ENCODE measurements at regions not wholly inside any gene's neighbourhood (a gene's known extent, or its start where the extent isn't known, plus 50 kb on each side); places are given as distances from the start of the nearest gene placed in this dataset.

GRCh38 chr9:86893811-86894490, 53.4 kb downstream of the GAS1 start:
- DNase-seq: no peak
- intact Hi-C loops (cut with DNase I; ENCODE audit: low total_unique reads): no loop called here
- TF ChIP-seq, protein P1, sequence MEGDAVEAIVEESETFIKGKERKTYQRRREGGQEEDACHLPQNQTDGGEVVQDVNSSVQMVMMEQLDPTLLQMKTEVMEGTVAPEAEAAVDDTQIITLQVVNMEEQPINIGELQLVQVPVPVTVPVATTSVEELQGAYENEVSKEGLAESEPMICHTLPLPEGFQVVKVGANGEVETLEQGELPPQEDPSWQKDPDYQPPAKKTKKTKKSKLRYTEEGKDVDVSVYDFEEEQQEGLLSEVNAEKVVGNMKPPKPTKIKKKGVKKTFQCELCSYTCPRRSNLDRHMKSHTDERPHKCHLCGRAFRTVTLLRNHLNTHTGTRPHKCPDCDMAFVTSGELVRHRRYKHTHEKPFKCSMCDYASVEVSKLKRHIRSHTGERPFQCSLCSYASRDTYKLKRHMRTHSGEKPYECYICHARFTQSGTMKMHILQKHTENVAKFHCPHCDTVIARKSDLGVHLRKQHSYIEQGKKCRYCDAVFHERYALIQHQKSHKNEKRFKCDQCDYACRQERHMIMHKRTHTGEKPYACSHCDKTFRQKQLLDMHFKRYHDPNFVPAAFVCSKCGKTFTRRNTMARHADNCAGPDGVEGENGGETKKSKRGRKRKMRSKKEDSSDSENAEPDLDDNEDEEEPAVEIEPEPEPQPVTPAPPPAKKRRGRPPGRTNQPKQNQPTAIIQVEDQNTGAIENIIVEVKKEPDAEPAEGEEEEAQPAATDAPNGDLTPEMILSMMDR (IDR thresholded peaks at IDR 0.05 in 8 of 11, conservative IDR thresholded peaks at IDR 0.05 in 3 of 11): no peak
- no peak for TF ChIP-seq POLR2A (IDR thresholded peaks at IDR 0.05)
- TF ChIP-seq POLR2AphosphoS5 (IDR thresholded peaks at IDR 0.05): no peak

GRCh38 chr9:86892576-86892975, 54.7 kb downstream of the GAS1 start:
- Histone ChIP-seq H3K27ac (no peak overlapping the region), H3K36me3 (no peaks in the 10 kb centered on the region), H3K4me3 (no peak overlapping the region), H3K27me3 (replicated peaks in 1 of 7) (no peaks in the 10 kb centered on the region), H3K9me3 (no peaks in the 10 kb centered on the region), H3K4me1 (no peaks in the 10 kb centered on the region)
- TF ChIP-seq POLR2AphosphoS5 (IDR thresholded peaks at IDR 0.05) (no peak), POLR2A (IDR thresholded peaks at IDR 0.05) (no peak)
- TF ChIP-seq, protein P1 (IDR thresholded peaks at IDR 0.05 in 8 of 11, conservative IDR thresholded peaks at IDR 0.05 in 3 of 11): no peak
- intact Hi-C loops (cut with DNase I; ENCODE audit: low total_unique reads): no loop called here
- DNase-seq: no peak
- WGBS, 5 donors: 43 to 59% (median 57%) methylated on average over 3 of the region's 3 CpGs

More at GRCh38 chr9:86893811-86894490, 53.4 kb downstream of the GAS1 start:
- Histone ChIP-seq H3K27ac (no peak overlapping the region), H3K27me3 (replicated peaks in 1 of 7) (no peaks in the 10 kb centered on the region), H3K9me3 (no peaks in the 10 kb centered on the region), H3K4me3 (no peak overlapping the region), H3K36me3 (no peaks in the 10 kb centered on the region), H3K4me1 (no peaks in the 10 kb centered on the region)
- 75 to 84% (median 80%) methylated on average over 6 of the region's 6 CpGs for WGBS, 5 donors

DNA sequence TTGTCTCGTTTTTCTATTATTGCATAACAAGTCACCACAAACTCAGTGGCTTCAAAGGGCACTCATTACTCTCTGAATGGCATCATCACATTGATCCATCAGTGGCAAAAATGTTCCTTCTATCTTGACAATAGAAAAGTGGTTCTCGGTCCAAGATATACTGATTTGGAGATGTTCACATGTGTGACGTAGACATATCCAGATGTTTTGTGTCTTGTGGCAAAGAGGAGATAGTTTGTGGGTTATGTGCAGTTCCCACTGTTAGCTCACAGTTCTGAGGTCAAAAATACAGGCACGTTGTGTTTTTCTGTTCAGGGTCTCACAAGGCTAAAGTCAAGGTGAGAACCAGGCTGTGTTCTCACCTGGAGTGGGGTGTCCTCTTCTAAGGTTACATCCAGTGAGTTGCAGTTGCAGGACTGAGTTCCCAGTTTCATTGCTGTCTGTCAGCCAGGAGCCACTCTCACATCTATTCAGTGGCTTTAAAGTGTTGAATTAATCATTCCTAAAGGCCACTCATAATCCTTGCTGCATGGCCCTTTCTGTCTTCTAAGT, 55.3 kb downstream of the GAS1 start:
- Histone ChIP-seq H3K9me3 (no peaks in the 10 kb centered on the region), H3K4me1 (no peaks in the 10 kb centered on the region), H3K27ac (no peak overlapping the region), H3K36me3 (no peaks in the 10 kb centered on the region), H3K4me3 (no peak overlapping the region), H3K27me3 (replicated peaks in 1 of 7) (peaks cover 0 to 4% (median 0%) of the 10 kb centered on the region in 7 donors)
- 54 to 80% (median 72%) methylated on average over 4 of the region's 4 CpGs for WGBS, 5 donors
- no peak for TF ChIP-seq POLR2AphosphoS5 (IDR thresholded peaks at IDR 0.05)
- TF ChIP-seq POLR2A (IDR thresholded peaks at IDR 0.05): no peak
- TF ChIP-seq, protein P1 (IDR thresholded peaks at IDR 0.05 in 8 of 11, conservative IDR thresholded peaks at IDR 0.05 in 3 of 11): no peak
- intact Hi-C loops (cut with DNase I; ENCODE audit: low total_unique reads): no loop called here
- no peak for DNase-seq

DNA sequence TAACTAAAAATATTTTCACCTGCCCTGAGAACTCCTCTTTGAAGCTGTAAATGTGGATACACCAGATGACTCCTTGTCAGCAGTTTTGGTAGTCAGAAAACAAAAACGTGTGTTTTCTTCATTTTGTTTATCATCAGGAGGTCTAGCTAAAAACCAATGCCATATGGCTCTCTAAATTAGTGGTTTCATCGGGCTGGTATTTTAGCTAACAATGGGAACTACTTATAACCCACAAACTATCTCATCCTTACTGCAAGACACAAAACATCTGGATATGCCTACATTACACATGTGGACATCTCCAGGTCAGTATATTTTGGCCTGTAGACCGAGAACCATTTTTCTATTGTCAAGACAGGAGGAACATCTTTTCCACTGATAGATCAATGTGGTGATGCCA, 56.2 kb downstream of the GAS1 start:
- DNase-seq: no peak
- 52 to 65% (median 58%) methylated on average over 3 of the region's 3 CpGs for WGBS, 5 donors
- no peaks in the 10 kb centered on the region for H3K9me3 ChIP-seq
- no peak overlapping the region for H3K27ac ChIP-seq
- H3K4me1 ChIP-seq: no peaks in the 10 kb centered on the region
- no peaks in the 10 kb centered on the region for H3K36me3 ChIP-seq
- TF ChIP-seq POLR2AphosphoS5 (IDR thresholded peaks at IDR 0.05) (no peak), POLR2A (IDR thresholded peaks at IDR 0.05) (no peak)
- TF ChIP-seq, protein P1 (IDR thresholded peaks at IDR 0.05 in 8 of 11, conservative IDR thresholded peaks at IDR 0.05 in 3 of 11): no peak
- H3K27me3 ChIP-seq (replicated peaks in 1 of 7): peaks cover 0 to 11% (median 0%) of the 10 kb centered on the region in 7 donors
- H3K4me3 ChIP-seq: no peak overlapping the region
- intact Hi-C loops (cut with DNase I; ENCODE audit: low total_unique reads): no loop called here

Measured in spleen (tissue), 11 donors.